ENCODE measurements at regions not wholly inside any gene's neighbourhood (a gene's known extent, or its start where the extent isn't known, plus 50 kb on each side); places are given as distances from the start of the nearest gene placed in this dataset.

- no peak for DNase-seq
These were observed 317.3 kb upstream of the CDH4 start for GRCh38 chr20:60934724-60935123.

GRCh38 chr20:60935971-60936370, 316.1 kb upstream of the CDH4 start:
- no peak for DNase-seq

- DNase-seq, result no peak
These were observed 314.5 kb upstream of the CDH4 start for GRCh38 chr20:60937585-60937984.

- DNase-seq, result no peak
These were observed 310.7 kb upstream of the CDH4 start for GRCh38 chr20:60941379-60941778.

- DNase-seq, result no peak
These were observed 304.2 kb upstream of the CDH4 start for GRCh38 chr20:60947819-60948218.

- no peak for DNase-seq
These were observed 303.8 kb upstream of the CDH4 start for GRCh38 chr20:60948224-60948623.

GRCh38 chr20:60950561-60950960, 301.5 kb upstream of the CDH4 start:
- no peak for DNase-seq

GRCh38 chr20:60950974-60951373, 301.1 kb upstream of the CDH4 start:
- DNase-seq, result no peak

- no peak for DNase-seq
These were observed 299.2 kb upstream of the CDH4 start for GRCh38 chr20:60952861-60953260.

- no peak for DNase-seq
These were observed 298.7 kb upstream of the CDH4 start for GRCh38 chr20:60953321-60953720.

GRCh38 chr20:60955706-60956105, 296.4 kb upstream of the CDH4 start:
- no peak for DNase-seq

GRCh38 chr20:60956194-60956593, 295.9 kb upstream of the CDH4 start:
- DNase-seq, result no peak

- DNase-seq, result no peak
These were observed 294.4 kb upstream of the CDH4 start for GRCh38 chr20:60957621-60958020.

- no peak for DNase-seq
These were observed 292.1 kb upstream of the CDH4 start for GRCh38 chr20:60959971-60960370.

GRCh38 chr20:60960500-60960899, 291.6 kb upstream of the CDH4 start:
- no peak for DNase-seq

- no peak for DNase-seq
These were observed 290.5 kb upstream of the CDH4 start for GRCh38 chr20:60961551-60961950.

GRCh38 chr20:60962367-60963045, 289.6 kb upstream of the CDH4 start:
- DNase-seq, result no peak

GRCh38 chr20:60963146-60963545, 288.9 kb upstream of the CDH4 start:
- no peak for DNase-seq

GRCh38 chr20:60964911-60965310, 287.1 kb upstream of the CDH4 start:
- no peak for DNase-seq

- DNase-seq, result no peak
These were observed 286.0 kb upstream of the CDH4 start for GRCh38 chr20:60966031-60966430.

- DNase-seq, result no peak
These were observed 285.3 kb upstream of the CDH4 start for GRCh38 chr20:60966766-60967165.

- no peak for DNase-seq
These were observed 284.4 kb upstream of the CDH4 start for GRCh38 chr20:60967431-60968316.

GRCh38 chr20:60968853-60969720, 283.0 kb upstream of the CDH4 start:
- no peak for DNase-seq
